Activated naive CD4-positive, alpha-beta T cell treated with anti-CD3 and anti-CD28 coated beads, Interleukin-2, amount 50 U/mL, for 72 hours (primary cell): ENCODE measurements at regions not wholly inside any gene's neighbourhood (a gene's known extent, or its start where the extent isn't known, plus 50 kb on each side); places are given as distances from the start of the nearest gene placed in this dataset.
"Not testable (repeated sequence)": the region's sequence is repeated elsewhere in the genome, so short reads cannot be mapped to it uniquely, and the experiment has no call there.

Source experiments
- ATAC-seq, 2 donors: fragments of 150-1000 bp; cut with Tn5 transposase; 2 replicates each; pipeline ENCODE4 v1.10.0; 2021; ENCODE audit warnings: mild to moderate bottlenecking in 2 of 2, moderate library complexity in 2 of 2
- DNase-seq, 2 donors: peaks; one replicate each; pipeline ENCODE4 v3.0.0; 2021 to 2022; ENCODE audit warnings: low spot score in 2 of 2
- H3K27ac Mint-ChIP-seq, 2 donors: one replicate each; pipeline ENCODE4 v1.8.0; 2022; ENCODE audit warnings: mild to moderate bottlenecking in 2 of 2, mixed read lengths in 2 of 2
- H3K36me3 Mint-ChIP-seq, 2 donors: one replicate each; pipeline ENCODE4 v1.8.0; 2022; ENCODE audit warnings: mixed read lengths in 2 of 2
- H3K9me3 Mint-ChIP-seq, 2 donors: one replicate each; pipeline ENCODE4 v1.8.0; 2022; ENCODE audit warnings: mixed read lengths in 2 of 2

- no peak for ATAC-seq
- peaks cover 47% of the 10 kb centered on the region in 2 donors for H3K9me3 Mint-ChIP-seq
These were observed 507.6 kb upstream of the ROBO2 start for GRCh38 chr3:76532158-76532822.

DNA sequence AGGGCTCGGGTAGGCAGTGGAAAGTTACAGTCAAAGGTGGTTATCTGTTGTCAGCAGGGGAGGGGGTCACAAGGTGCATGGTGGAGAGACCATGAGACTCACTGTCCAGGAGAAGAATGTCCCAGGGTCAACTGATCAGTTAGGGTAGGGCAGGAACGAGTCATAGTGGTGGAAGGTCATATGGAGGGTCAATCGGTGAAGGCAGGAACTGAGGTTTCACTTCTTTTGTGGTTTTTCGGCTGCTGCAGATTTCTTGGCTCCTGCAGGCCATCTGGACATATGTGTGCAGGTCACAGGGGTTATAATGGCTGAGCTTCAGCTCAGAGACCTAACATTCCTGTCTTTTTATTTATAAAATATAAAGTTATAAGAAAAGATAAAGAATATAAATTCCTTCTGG, 506.2 kb upstream of the ROBO2 start:
- peaks cover 8 to 15% of the 10 kb centered on the region in 2 donors for H3K36me3 Mint-ChIP-seq
- not testable (repeated sequence) for H3K27ac Mint-ChIP-seq, ATAC-seq, DNase-seq
- peaks cover 43 to 44% of the 10 kb centered on the region in 2 donors for H3K9me3 Mint-ChIP-seq

More at GRCh38 chr3:76532158-76532822, 507.6 kb upstream of the ROBO2 start:
- Mint-ChIP-seq H3K36me3 (peaks cover 8 to 15% of the 10 kb centered on the region in 2 donors), H3K27ac (no peak overlapping the region)
- DNase-seq: no peak

DNA sequence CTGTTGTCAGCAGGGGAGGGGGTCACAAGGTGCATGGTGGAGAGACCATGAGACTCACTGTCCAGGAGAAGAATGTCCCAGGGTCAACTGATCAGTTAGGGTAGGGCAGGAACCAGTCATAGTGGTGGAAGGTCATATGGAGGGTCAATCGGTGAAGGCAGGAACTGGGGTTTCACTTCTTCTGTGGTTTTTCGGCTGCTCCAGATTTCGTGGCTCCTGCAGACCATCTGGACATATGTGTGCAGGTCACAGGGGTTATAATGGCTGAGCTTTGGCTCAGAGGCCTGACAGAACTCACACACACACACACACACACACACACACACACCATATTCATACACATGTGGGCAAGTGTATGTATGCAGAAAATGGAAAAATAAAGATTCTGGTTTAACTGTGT, 502.0 kb upstream of the ROBO2 start:
- Mint-ChIP-seq H3K36me3 (peaks cover 8 to 19% of the 10 kb centered on the region in 2 donors), H3K9me3 (peaks cover 32 to 35% of the 10 kb centered on the region in 2 donors)
- ATAC-seq, DNase-seq, H3K27ac Mint-ChIP-seq: not testable (repeated sequence)

GRCh38 chr3:76547674-76548073, 492.2 kb upstream of the ROBO2 start:
- H3K9me3 Mint-ChIP-seq: peaks cover 7 to 11% of the 10 kb centered on the region in 2 donors
- peaks cover 0 to 3% of the 10 kb centered on the region in 2 donors for H3K36me3 Mint-ChIP-seq
- no peak overlapping the region for H3K27ac Mint-ChIP-seq
- ATAC-seq (no peak), DNase-seq (no peak)

GRCh38 chr3:76550522-76551201, 489.2 kb upstream of the ROBO2 start:
- Mint-ChIP-seq H3K27ac (no peak overlapping the region), H3K9me3 (peaks cover 7 to 9% of the 10 kb centered on the region in 2 donors), H3K36me3 (no peaks in the 10 kb centered on the region)
- DNase-seq: no peak
- ATAC-seq: no peak

DNA sequence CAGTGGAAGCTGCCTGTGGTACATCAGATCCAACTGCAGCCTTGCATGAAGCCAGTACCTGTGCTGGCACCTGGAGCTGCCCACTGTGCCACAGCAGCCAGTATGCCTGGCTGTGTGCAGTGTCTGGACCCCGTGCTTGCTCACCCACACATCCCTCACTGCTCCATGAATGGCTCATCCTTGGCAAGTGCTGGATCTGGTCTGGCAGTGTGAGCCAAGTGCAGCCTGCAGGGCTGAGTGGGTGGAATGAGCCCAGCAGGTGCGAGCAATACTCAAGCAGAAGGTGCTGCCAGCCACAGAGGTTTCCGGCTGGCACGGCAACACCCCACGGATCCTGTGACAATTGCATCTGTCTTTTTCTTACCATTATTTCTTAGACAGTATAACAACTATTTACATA, 488.2 kb upstream of the ROBO2 start:
- Mint-ChIP-seq H3K36me3 (no peaks in the 10 kb centered on the region), H3K27ac (no peak overlapping the region), H3K9me3 (peaks cover 7 to 9% of the 10 kb centered on the region in 2 donors)
- ATAC-seq (no peak), DNase-seq (no peak)

DNA sequence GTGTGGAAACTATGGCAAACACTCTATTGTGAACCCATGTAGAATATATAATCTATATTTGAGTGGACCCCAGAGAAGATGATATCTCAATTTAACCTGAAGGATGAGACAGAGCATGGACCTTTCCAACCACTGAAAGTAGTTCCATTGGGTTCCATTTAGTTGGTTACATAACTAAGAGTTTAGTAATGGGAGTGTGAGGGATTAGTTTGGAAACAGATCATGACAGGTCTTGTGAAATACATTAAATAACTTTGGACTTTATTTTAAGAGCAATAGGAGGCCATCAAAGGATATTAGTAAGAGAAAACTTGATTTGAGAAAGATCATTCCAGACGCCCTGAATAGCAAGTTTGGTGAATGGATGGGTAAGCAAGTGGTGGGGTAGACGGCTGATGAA, 487.2 kb upstream of the ROBO2 start:
- ATAC-seq: no peak
- no peaks in the 10 kb centered on the region for H3K36me3 Mint-ChIP-seq
- H3K27ac Mint-ChIP-seq: no peak overlapping the region

DNA sequence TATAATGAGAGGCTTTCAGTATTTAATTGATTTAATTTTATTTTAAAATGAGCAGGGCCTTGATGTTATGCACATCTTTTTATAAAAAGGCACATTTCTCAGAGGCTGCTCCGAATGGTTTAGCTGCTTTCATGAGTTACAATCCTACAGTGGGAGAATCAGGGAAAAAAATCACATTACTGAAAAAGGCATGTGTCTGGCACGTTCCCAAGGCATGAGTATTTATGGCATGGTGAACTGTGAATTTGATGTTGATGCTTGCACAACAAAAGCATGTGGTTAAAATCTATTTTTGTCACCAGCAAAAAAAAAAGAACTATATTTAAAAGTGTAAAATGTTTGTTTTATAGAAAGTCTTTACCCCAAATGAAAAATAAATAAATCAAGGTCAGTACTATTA, 485.2 kb upstream of the ROBO2 start:
- peaks cover 8 to 14% of the 10 kb centered on the region in 2 donors for H3K9me3 Mint-ChIP-seq
- no peak overlapping the region for H3K27ac Mint-ChIP-seq
- H3K36me3 Mint-ChIP-seq: no peaks in the 10 kb centered on the region
- DNase-seq (no peak), ATAC-seq (no peak)

More for the DNA sequence above, 487.2 kb upstream of the ROBO2 start:
- no peak for DNase-seq
- peaks cover 7 to 9% of the 10 kb centered on the region in 2 donors for H3K9me3 Mint-ChIP-seq

GRCh38 chr3:76561494-76562236, 478.2 kb upstream of the ROBO2 start:
- Mint-ChIP-seq H3K27ac (no peak overlapping the region), H3K36me3 (no peaks in the 10 kb centered on the region), H3K9me3 (peaks cover 8 to 24% of the 10 kb centered on the region in 2 donors)
- DNase-seq (no peak), ATAC-seq (no peak)

- DNase-seq (no peak), ATAC-seq (no peak)
- no peak overlapping the region for H3K27ac Mint-ChIP-seq
- H3K36me3 Mint-ChIP-seq: no peaks in the 10 kb centered on the region
- H3K9me3 Mint-ChIP-seq: peaks cover 0 to 16% of the 10 kb centered on the region in 2 donors
These were observed 474.2 kb upstream of the ROBO2 start for GRCh38 chr3:76565496-76566210.

GRCh38 chr3:76566211-76566534, 473.7 kb upstream of the ROBO2 start:
- DNase-seq: no peak
- H3K27ac Mint-ChIP-seq: no peak overlapping the region
- no peak for ATAC-seq
- H3K9me3 Mint-ChIP-seq: peaks cover 0 to 16% of the 10 kb centered on the region in 2 donors
- H3K36me3 Mint-ChIP-seq: no peaks in the 10 kb centered on the region

DNA sequence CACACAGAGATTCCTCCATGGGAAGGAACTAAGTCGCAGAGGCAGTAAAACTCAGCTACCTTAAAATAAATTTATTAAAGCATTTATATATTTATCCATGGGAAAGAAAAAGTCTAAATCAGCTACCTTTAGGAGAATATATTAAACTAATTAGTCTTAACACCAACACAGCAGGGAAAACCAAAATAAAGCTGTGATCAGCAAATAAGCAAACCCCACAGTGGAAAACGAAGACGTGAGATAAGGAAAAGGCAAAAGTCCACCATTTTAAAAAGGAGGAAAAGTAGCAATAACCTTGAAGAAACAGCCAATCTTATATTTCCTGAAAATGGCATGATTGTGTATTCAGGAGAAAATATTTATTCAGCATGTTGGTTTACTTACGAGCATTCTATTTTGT, 473.0 kb upstream of the ROBO2 start:
- Mint-ChIP-seq H3K27ac (no peak overlapping the region), H3K36me3 (no peaks in the 10 kb centered on the region), H3K9me3 (peaks cover 0 to 12% of the 10 kb centered on the region in 2 donors)
- ATAC-seq (no peak), DNase-seq (no peak)

GRCh38 chr3:76570436-76571057, 469.4 kb upstream of the ROBO2 start:
- ATAC-seq (no peak), DNase-seq (no peak)
- H3K27ac Mint-ChIP-seq: no peak overlapping the region
- H3K9me3 Mint-ChIP-seq: peaks cover 5 to 9% of the 10 kb centered on the region in 2 donors
- H3K36me3 Mint-ChIP-seq: no peaks in the 10 kb centered on the region

- ATAC-seq (no peak), DNase-seq (no peak)
- Mint-ChIP-seq H3K27ac (no peak overlapping the region), H3K9me3 (peaks cover 18 to 23% of the 10 kb centered on the region in 2 donors), H3K36me3 (no peaks in the 10 kb centered on the region)
These were observed 463.7 kb upstream of the ROBO2 start for GRCh38 chr3:76576201-76576600.

- no peak for DNase-seq
- Mint-ChIP-seq H3K27ac (no peak overlapping the region), H3K9me3 (peaks cover 22 to 29% of the 10 kb centered on the region in 2 donors), H3K36me3 (no peaks in the 10 kb centered on the region)
- no peak for ATAC-seq
These were observed 457.8 kb upstream of the ROBO2 start for GRCh38 chr3:76582098-76582497.

DNA sequence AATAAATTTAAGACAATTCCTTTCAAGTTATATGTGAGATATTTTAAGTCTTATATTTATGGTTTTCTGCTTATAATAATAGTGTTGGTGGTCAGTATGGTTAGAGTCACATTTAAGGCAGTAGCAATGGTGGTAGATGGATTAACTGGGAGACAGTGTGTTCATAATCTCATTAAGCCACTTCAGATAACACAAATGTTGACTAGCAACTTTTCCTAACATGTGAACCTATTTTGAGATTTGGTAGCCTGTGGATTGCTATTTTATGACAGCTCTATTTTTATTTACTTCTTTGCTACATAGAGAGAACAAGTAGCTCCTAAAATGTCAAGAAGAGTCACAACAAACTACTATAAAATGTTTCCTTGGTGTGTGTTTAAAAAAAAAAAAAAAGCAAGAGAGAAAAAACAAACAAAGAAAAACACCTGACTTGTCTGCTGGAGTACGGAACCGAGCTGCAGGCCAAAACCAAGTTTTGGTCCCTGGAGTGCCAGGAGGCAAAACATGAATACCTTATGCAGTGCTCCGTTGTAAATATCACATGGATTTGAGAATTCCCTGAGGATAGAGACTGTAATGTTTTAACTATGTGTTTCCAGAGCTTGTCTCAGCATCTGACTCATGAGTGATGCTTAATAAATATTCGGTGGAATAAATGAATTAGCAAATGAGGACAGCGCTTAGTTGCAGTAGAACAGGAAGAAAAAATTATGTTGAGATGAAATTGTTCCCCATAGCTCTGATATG, 457.1 kb upstream of the ROBO2 start:
- Mint-ChIP-seq H3K27ac (no peak overlapping the region), H3K36me3 (no peaks in the 10 kb centered on the region), H3K9me3 (peaks cover 29 to 35% of the 10 kb centered on the region in 2 donors)
- no peak for DNase-seq
- ATAC-seq: no peak
